MM.1S (cell line): ENCODE measurements at regions not wholly inside any gene's neighbourhood (a gene's known extent, or its start where the extent isn't known, plus 50 kb on each side); places are given as distances from the start of the nearest gene placed in this dataset.

Source experiments
- DNase-seq: peaks from one replicate; pipeline ENCODE4 v3.0.0-alpha.2; 2015
- H2AFZ ChIP-seq: fragments of 300-600 bp; sonication (generic); 2 replicates; pipeline ENCODE4 v1.6.0; 2016; ENCODE audit warnings: antibody characterized with exemption, low read length
- H3F3A ChIP-seq: fragments of 300-600 bp; sonication (generic); 2 replicates; pipeline ENCODE4 v1.6.1; 2016; ENCODE audit warnings: mild to moderate bottlenecking, antibody characterized with exemption, low read length, moderate library complexity, mixed read lengths; ENCODE audit not compliant: insufficient read depth
- H3K27ac ChIP-seq: fragments of 300-600 bp; sonication (generic); 2 replicates; pipeline ENCODE4 v1.5.1; 2016; ENCODE audit warnings: mild to moderate bottlenecking, low read length
- H3K27me3 ChIP-seq: fragments of 300-600 bp; sonication (generic); replicated peaks from 2 replicates; pipeline ENCODE4 v1.6.0; 2016; ENCODE audit warnings: low read length; ENCODE audit not compliant: insufficient read depth
- H3K36me3 ChIP-seq: fragments of 300-600 bp; sonication (generic); replicated peaks from 2 replicates; pipeline ENCODE4 v1.6.1; 2016; ENCODE audit warnings: mild to moderate bottlenecking, low read length, mixed read lengths; ENCODE audit not compliant: insufficient read depth
- H3K4me1 ChIP-seq: fragments of 300-600 bp; sonication (generic); 2 replicates; pipeline ENCODE4 v1.6.1; 2016; ENCODE audit warnings: low read length, mixed read lengths
- H3K4me2 ChIP-seq: fragments of 300-600 bp; sonication (generic); 2 replicates; pipeline ENCODE4 v1.6.0; 2016; ENCODE audit warnings: low read depth, low read length
- H3K4me3 ChIP-seq: fragments of 300-600 bp; sonication (generic); 2 replicates; pipeline ENCODE4 v1.5.1; 2016; ENCODE audit warnings: low read length, mixed read lengths
- H3K79me2 ChIP-seq: fragments of 300-600 bp; sonication (generic); 2 replicates; pipeline ENCODE4 v1.6.1; 2016; ENCODE audit warnings: mixed run types, low read length, mixed read lengths
- H3K9ac ChIP-seq: fragments of 300-600 bp; sonication (generic); 2 replicates; pipeline ENCODE4 v1.6.1; 2016; ENCODE audit warnings: low read length, mixed read lengths
- H3K9me2 ChIP-seq: fragments of 300-600 bp; sonication (generic); replicated peaks from 2 replicates; pipeline ENCODE4 v1.6.1; 2016; ENCODE audit warnings: mild to moderate bottlenecking, low read length, mixed read lengths; ENCODE audit not compliant: insufficient read depth
- H3K9me3 ChIP-seq: fragments of 300-600 bp; sonication (generic); replicated peaks from 2 replicates; pipeline ENCODE4 v1.6.1; 2016; ENCODE audit warnings: mild to moderate bottlenecking, low read length, mixed read lengths; ENCODE audit not compliant: insufficient read depth
- H4K20me1 ChIP-seq: fragments of 300-600 bp; sonication (generic); 2 replicates; pipeline ENCODE4 v1.6.1; 2016; ENCODE audit warnings: mild to moderate bottlenecking, low read length, moderate library complexity, mixed read lengths; ENCODE audit not compliant: insufficient read depth
- EZH2 ChIP-seq: fragments of 300-600 bp; sonication (generic); optimal IDR thresholded peaks from 2 replicates; pipeline ENCODE3; 2017; ENCODE audit warnings: low read depth, mild to moderate bottlenecking, antibody characterized with exemption, low read length, mixed read lengths
- EZH2phosphoT487 ChIP-seq: fragments of 300-600 bp; sonication (generic); IDR thresholded peaks from 2 replicates; pipeline ENCODE4 v1.6.1; 2018; ENCODE audit warnings: antibody characterized with exemption, low read length
- TF ChIP-seq, protein P1 (sequence below): fragments of 300-600 bp; sonication (generic); IDR thresholded peaks from 2 replicates; pipeline ENCODE4 v1.5.1; 2016; ENCODE audit warnings: antibody characterized with exemption, low read length, mixed read lengths

DNA sequence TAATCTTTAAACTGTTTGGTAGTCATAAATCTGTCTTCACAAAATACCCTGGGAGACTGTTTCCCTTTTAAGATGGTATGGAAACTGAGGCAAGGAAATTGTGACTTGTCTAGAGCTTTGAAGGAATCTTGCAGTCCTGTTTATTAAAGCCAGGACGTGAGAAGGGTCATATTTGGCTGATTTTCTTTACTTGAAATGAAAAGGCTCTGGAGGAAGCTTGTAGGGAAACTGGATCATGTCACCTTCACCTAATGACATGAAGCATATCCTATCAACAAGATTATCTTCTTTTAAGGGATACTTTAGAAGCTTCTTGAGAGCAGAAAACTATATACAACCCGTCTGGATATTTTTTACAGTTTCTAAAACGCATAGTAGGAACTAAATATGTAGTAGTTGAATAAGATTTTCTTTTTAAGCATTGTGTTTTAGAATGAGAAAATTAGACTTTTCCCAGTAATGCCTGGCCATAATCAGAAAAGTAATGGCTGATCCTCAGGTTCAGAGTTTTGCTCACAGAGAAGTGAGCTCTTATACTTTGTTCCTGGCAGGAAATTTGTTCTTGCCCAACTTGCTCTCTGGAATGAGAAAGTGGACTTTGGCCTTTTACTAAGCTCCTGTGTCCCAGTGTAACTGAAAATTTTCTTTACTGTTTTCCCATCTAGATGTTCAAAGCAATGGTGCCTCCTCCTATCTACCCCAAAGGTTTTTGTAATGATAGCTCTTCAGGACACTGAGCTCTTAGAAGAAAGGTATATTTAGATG, 136.8 kb upstream of the AFF2 start:
- Histone ChIP-seq H3K4me1 (no peaks in the 10 kb centered on the region), H4K20me1 (no peaks in the 10 kb centered on the region), H3K9ac (no peak overlapping the region), H3F3A (no peaks in the 10 kb centered on the region), H3K4me2 (no peak overlapping the region), H3K27me3 (no peaks in the 10 kb centered on the region), H2AFZ (no peak overlapping the region), H3K27ac (no peak overlapping the region), H3K9me3 (no peaks in the 10 kb centered on the region), H3K4me3 (no peak overlapping the region), H3K79me2 (no peaks in the 10 kb centered on the region), H3K36me3 (no peaks in the 10 kb centered on the region), H3K9me2 (no peaks in the 10 kb centered on the region)
- TF ChIP-seq, protein P1, sequence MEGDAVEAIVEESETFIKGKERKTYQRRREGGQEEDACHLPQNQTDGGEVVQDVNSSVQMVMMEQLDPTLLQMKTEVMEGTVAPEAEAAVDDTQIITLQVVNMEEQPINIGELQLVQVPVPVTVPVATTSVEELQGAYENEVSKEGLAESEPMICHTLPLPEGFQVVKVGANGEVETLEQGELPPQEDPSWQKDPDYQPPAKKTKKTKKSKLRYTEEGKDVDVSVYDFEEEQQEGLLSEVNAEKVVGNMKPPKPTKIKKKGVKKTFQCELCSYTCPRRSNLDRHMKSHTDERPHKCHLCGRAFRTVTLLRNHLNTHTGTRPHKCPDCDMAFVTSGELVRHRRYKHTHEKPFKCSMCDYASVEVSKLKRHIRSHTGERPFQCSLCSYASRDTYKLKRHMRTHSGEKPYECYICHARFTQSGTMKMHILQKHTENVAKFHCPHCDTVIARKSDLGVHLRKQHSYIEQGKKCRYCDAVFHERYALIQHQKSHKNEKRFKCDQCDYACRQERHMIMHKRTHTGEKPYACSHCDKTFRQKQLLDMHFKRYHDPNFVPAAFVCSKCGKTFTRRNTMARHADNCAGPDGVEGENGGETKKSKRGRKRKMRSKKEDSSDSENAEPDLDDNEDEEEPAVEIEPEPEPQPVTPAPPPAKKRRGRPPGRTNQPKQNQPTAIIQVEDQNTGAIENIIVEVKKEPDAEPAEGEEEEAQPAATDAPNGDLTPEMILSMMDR: no peak
- TF ChIP-seq EZH2phosphoT487: no peak
- no peak for DNase-seq

DNA sequence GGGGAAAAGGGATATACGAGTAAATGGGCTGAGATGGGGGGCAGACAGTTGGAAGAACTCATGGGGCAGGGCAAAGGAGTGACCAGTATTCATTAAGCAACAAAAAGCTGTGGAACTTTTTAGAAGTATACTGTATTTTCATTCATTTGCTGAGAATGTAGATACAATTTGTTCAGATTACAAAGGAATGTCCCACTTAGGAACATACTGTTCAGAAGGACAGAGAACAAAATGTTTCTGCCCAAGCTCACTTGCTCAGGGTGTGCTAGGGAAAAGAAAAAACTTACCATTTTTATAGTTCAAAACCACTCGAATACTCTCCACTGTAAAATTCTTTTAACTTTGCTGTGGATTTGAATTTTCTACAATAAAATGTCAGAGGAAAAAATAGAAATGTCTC, 135.2 kb upstream of the AFF2 start:
- H2AFZ ChIP-seq: no peak overlapping the region
- H3K9me3 ChIP-seq: no peaks in the 10 kb centered on the region

DNA sequence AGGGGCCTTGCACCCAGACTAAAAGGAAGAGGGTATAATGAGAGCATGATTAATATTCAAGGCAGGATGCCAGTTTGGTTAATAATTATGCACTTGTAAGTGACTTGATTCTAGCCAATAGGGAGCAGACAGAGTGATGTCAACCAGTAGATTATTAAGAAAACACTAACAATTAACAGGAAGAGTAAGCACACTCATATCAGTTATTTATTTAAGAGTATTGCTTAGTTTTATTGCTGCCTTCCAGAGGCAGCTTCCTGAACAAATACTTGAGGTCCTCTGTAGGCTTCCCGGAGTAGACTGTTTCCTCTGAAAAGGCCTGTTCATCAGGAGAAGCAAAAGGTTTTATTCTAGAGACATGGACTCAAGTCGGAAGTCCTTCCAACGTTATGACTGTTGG, 129.1 kb upstream of the AFF2 start:
- Histone ChIP-seq H3K4me1 (no peaks in the 10 kb centered on the region), H3K4me3 (no peak overlapping the region), H4K20me1 (no peaks in the 10 kb centered on the region), H3K36me3 (no peaks in the 10 kb centered on the region), H3K9me2 (no peaks in the 10 kb centered on the region), H3K79me2 (no peaks in the 10 kb centered on the region), H3K4me2 (no peak overlapping the region), H3K27ac (no peak overlapping the region), H3F3A (no peaks in the 10 kb centered on the region), H2AFZ (no peak overlapping the region), H3K9me3 (no peaks in the 10 kb centered on the region), H3K9ac (no peak overlapping the region), H3K27me3 (no peaks in the 10 kb centered on the region)
- DNase-seq: no peak
- TF ChIP-seq, protein P1: no peak
- no peak for TF ChIP-seq EZH2phosphoT487
- no peak for TF ChIP-seq EZH2

More for the DNA sequence above, 135.2 kb upstream of the AFF2 start:
- Histone ChIP-seq H4K20me1 (no peaks in the 10 kb centered on the region), H3K4me3 (no peak overlapping the region), H3K36me3 (no peaks in the 10 kb centered on the region), H3K9me2 (no peaks in the 10 kb centered on the region), H3K4me2 (no peak overlapping the region), H3K4me1 (no peaks in the 10 kb centered on the region), H3K79me2 (no peaks in the 10 kb centered on the region), H3K27me3 (no peaks in the 10 kb centered on the region), H3K27ac (no peak overlapping the region), H3K9ac (no peak overlapping the region), H3F3A (no peaks in the 10 kb centered on the region)
- TF ChIP-seq EZH2: no peak
- no peak for TF ChIP-seq EZH2phosphoT487
- TF ChIP-seq, protein P1: no peak
- no peak for DNase-seq
